ENCODE measurements at regions not wholly inside any gene's neighbourhood (a gene's known extent, or its start where the extent isn't known, plus 50 kb on each side); places are given as distances from the start of the nearest gene placed in this dataset.

- TF ChIP-seq POLR2A (IDR thresholded peaks at IDR 0.05) (no peak), CTCF (IDR thresholded peaks at IDR 0.05) (no peak)
Measured at GRCh38 chr12:18935371-18935965, 194.1 kb upstream of the PLEKHA5 start.

All from vagina (tissue), 2 donors.